KMS-11 (cell line): ENCODE measurements at regions not wholly inside any gene's neighbourhood (a gene's known extent, or its start where the extent isn't known, plus 50 kb on each side); places are given as distances from the start of the nearest gene placed in this dataset.

ENCODE experiments used
- H2AFZ ChIP-seq: fragments of 200-600 bp; sonication (generic); 2 replicates; pipeline ENCODE4 v1.6.1; 2016; ENCODE audit warnings: antibody characterized with exemption, mixed run types, low read depth
- H3K27ac ChIP-seq: fragments of 200-600 bp; sonication (generic); 2 replicates; pipeline ENCODE4 v1.6.1; 2016; ENCODE audit warnings: mild to moderate bottlenecking, mixed run types
- H3K27me3 ChIP-seq: fragments of 200-600 bp; sonication (generic); 2 replicates; pipeline ENCODE4 v1.6.1; 2017; ENCODE audit warnings: mild to moderate bottlenecking, low read depth, mixed run types, moderate library complexity; ENCODE audit not compliant: insufficient read depth
- H3K36me3 ChIP-seq: fragments of 200-600 bp; sonication (generic); 2 replicates; pipeline ENCODE4 v1.6.1; 2017; ENCODE audit warnings: mild to moderate bottlenecking, mixed run types; ENCODE audit not compliant: insufficient read depth
- H3K4me1 ChIP-seq: fragments of 200-600 bp; sonication (generic); 2 replicates; pipeline ENCODE4 v1.6.1; 2016; ENCODE audit warnings: mild to moderate bottlenecking, low read depth, mixed run types; ENCODE audit not compliant: poor library complexity, severe bottlenecking
- H3K4me2 ChIP-seq: fragments of 200-600 bp; sonication (generic); 2 replicates; pipeline ENCODE4 v1.7.0; 2016; ENCODE audit warnings: mild to moderate bottlenecking, mixed run types
- H3K4me3 ChIP-seq: fragments of 200-600 bp; sonication (generic); IDR thresholded peaks from 2 replicates; pipeline ENCODE4 v1.6.1; 2017; ENCODE audit warnings: low read depth, low read length, mixed read lengths; ENCODE audit not compliant: insufficient read depth
- H3K79me2 ChIP-seq: fragments of 200-600 bp; sonication (generic); 2 replicates; pipeline ENCODE4 v1.6.1; 2016; ENCODE audit warnings: low read depth, mixed run types; ENCODE audit not compliant: insufficient read depth
- H3K9ac ChIP-seq: fragments of 200-600 bp; sonication (generic); 2 replicates; pipeline ENCODE4 v1.6.1; 2016; ENCODE audit warnings: mild to moderate bottlenecking, mixed run types
- H4K20me1 ChIP-seq: fragments of 200-600 bp; sonication (generic); 2 replicates; pipeline ENCODE4 v1.6.1; 2016; ENCODE audit warnings: mild to moderate bottlenecking, mixed run types; ENCODE audit not compliant: insufficient read depth
- TF ChIP-seq, protein P1 (sequence below): fragments of 200-600 bp; sonication (generic); conservative IDR thresholded peaks from 2 replicates; pipeline ENCODE4 v1.6.1; 2017; ENCODE audit warnings: low read depth, mild to moderate bottlenecking, antibody characterized with exemption, low read length, moderate library complexity, mixed read lengths

DNA sequence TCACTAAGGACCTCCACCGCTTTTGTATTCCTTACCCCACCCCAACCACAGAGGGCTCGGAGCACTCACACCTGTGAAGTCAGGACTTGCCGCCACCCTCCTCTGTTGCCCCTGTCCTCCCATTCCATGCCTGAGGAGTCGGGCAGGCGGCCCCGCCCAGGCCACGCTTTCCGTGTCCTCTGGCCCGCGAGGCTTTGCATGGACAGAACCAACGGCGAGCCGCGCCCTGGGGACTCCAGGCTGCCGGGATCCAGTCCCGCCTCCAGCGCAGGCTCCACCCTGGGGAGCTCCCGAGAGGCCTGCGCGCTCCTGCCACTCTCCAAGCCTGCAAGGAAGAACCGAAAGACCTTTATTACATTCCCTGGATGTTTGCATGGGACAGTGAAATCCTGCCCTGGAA, 366.4 kb upstream of the POM121L12 start:
- Histone ChIP-seq H3K4me3 (no peak overlapping the region), H2AFZ (no peak overlapping the region), H3K27ac (no peak overlapping the region), H3K4me1 (no peaks in the 10 kb centered on the region), H4K20me1 (no peaks in the 10 kb centered on the region), H3K4me2 (no peak overlapping the region), H3K36me3 (no peaks in the 10 kb centered on the region), H3K9ac (no peak overlapping the region), H3K27me3 (no peaks in the 10 kb centered on the region), H3K79me2 (no peaks in the 10 kb centered on the region)
- TF ChIP-seq, protein P1, sequence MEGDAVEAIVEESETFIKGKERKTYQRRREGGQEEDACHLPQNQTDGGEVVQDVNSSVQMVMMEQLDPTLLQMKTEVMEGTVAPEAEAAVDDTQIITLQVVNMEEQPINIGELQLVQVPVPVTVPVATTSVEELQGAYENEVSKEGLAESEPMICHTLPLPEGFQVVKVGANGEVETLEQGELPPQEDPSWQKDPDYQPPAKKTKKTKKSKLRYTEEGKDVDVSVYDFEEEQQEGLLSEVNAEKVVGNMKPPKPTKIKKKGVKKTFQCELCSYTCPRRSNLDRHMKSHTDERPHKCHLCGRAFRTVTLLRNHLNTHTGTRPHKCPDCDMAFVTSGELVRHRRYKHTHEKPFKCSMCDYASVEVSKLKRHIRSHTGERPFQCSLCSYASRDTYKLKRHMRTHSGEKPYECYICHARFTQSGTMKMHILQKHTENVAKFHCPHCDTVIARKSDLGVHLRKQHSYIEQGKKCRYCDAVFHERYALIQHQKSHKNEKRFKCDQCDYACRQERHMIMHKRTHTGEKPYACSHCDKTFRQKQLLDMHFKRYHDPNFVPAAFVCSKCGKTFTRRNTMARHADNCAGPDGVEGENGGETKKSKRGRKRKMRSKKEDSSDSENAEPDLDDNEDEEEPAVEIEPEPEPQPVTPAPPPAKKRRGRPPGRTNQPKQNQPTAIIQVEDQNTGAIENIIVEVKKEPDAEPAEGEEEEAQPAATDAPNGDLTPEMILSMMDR: no peak

- TF ChIP-seq, protein P1: no peak
- H3K4me2 ChIP-seq: no peak overlapping the region
- no peak overlapping the region for H3K4me3 ChIP-seq
- H3K27me3 ChIP-seq: no peaks in the 10 kb centered on the region
- no peaks in the 10 kb centered on the region for H3K4me1 ChIP-seq
- H3K9ac ChIP-seq: no peak overlapping the region
- H3K27ac ChIP-seq: no peak overlapping the region
- no peaks in the 10 kb centered on the region for H3K36me3 ChIP-seq
- no peaks in the 10 kb centered on the region for H4K20me1 ChIP-seq
- no peaks in the 10 kb centered on the region for H3K79me2 ChIP-seq
- no peak overlapping the region for H2AFZ ChIP-seq
Observed at GRCh38 chr7:52668435-52668834, 367.0 kb upstream of the POM121L12 start.

DNA sequence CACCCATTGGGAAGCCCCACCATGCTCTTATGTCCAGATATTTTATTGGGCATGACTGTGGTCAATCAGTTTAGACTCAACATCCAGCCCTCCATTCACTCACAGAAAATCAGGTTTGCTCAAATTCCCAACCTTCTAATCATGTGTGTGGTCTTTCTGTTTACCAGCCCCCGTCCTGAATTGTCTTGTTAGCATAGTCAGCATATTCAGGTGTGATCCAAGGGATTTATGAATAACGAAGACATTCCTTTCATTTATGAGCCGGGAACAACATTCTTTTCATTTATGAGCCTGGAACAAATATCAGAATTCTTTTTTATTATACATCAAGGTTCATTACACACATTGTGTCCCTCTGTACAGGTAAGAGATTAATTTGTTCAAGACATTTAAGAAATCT, 376.3 kb upstream of the POM121L12 start:
- H3K9ac ChIP-seq: no peak overlapping the region
- no peaks in the 10 kb centered on the region for H3K27me3 ChIP-seq
- H3K4me3 ChIP-seq: no peak overlapping the region
- H3K4me1 ChIP-seq: no peaks in the 10 kb centered on the region
- no peak overlapping the region for H3K4me2 ChIP-seq
- no peaks in the 10 kb centered on the region for H4K20me1 ChIP-seq
- H3K36me3 ChIP-seq: no peaks in the 10 kb centered on the region
- H2AFZ ChIP-seq: no peak overlapping the region
- H3K79me2 ChIP-seq: no peaks in the 10 kb centered on the region
- TF ChIP-seq, protein P1: no peak
- H3K27ac ChIP-seq: no peak overlapping the region

DNA sequence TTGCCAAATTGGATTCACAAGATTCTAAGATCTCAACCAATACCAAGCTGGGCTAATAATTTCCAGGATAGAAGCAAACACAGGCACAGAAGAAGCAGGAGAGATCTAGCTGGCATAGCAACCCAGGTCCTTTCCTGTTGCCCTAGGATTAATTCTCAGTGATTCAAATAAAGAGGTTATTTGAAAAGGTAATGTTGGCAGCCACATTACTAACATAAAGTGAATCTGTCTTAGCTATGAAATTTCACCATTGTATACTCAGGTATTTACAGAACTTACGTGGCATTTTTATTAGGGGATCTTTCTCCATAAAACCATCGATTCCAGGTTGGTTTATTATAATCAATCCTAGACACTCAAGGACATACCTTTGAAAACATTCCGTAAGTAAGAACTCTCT, 379.3 kb upstream of the POM121L12 start:
- Histone ChIP-seq H3K27me3 (no peaks in the 10 kb centered on the region), H3K4me1 (no peaks in the 10 kb centered on the region), H3K36me3 (no peaks in the 10 kb centered on the region), H2AFZ (no peak overlapping the region), H3K9ac (no peak overlapping the region), H3K4me3 (no peak overlapping the region), H3K4me2 (no peak overlapping the region), H3K27ac (no peak overlapping the region), H3K79me2 (no peaks in the 10 kb centered on the region), H4K20me1 (no peaks in the 10 kb centered on the region)
- TF ChIP-seq, protein P1: no peak
